GM20431 (cell line): ENCODE measurements at regions not wholly inside any gene's neighbourhood (a gene's known extent, or its start where the extent isn't known, plus 50 kb on each side); places are given as distances from the start of the nearest gene placed in this dataset.
"Not testable (repeated sequence)": the region's sequence is repeated elsewhere in the genome, so short reads cannot be mapped to it uniquely, and the experiment has no call there.

Experiments
- in situ Hi-C: fragments of 300-500 bp; cut with MseI, MboI; formaldehyde crosslinking; loops from one replicate; pipeline ENCODE4 v1.15.0; 2020; ENCODE audit warnings: low sequenced_read_pairs; ENCODE audit not compliant: unreplicated experiment

GRCh38 chr4:71201817-71202576, 136.8 kb upstream of the SLC4A4 start:
- in situ Hi-C loops, result no loop called here

GRCh38 chr4:71202705-71203104, 136.1 kb upstream of the SLC4A4 start:
- in situ Hi-C loops, result no loop called here

GRCh38 chr4:71204056-71204455, 134.8 kb upstream of the SLC4A4 start:
- in situ Hi-C loops, result no loop called here

- in situ Hi-C loops, result no loop called here
Measured at GRCh38 chr4:71206763-71207162, 132.1 kb upstream of the SLC4A4 start.

GRCh38 chr4:71209161-71209560, 129.7 kb upstream of the SLC4A4 start:
- in situ Hi-C loops, result no loop called here

GRCh38 chr4:71210823-71211222, 128.0 kb upstream of the SLC4A4 start:
- in situ Hi-C loops, result no loop called here

- in situ Hi-C loops, result no loop called here
Measured at GRCh38 chr4:71211748-71212147, 127.1 kb upstream of the SLC4A4 start.

GRCh38 chr4:71212216-71212615, 126.6 kb upstream of the SLC4A4 start:
- in situ Hi-C loops, result no loop called here

- in situ Hi-C loops, result no loop called here
Measured at GRCh38 chr4:71214578-71214977, 124.2 kb upstream of the SLC4A4 start.

GRCh38 chr4:71216316-71216959, 122.4 kb upstream of the SLC4A4 start:
- in situ Hi-C loops, result no loop called here

- in situ Hi-C loops, result no loop called here
Measured at GRCh38 chr4:71217688-71218087, 121.1 kb upstream of the SLC4A4 start.

- in situ Hi-C loops, result not testable (repeated sequence)
Measured at GRCh38 chr4:71220848-71221247, 118.0 kb upstream of the SLC4A4 start.

GRCh38 chr4:71221510-71222466, 117.0 kb upstream of the SLC4A4 start:
- in situ Hi-C loops, result no loop called here

- in situ Hi-C loops, result no loop called here
Measured at GRCh38 chr4:71222661-71223060, 116.2 kb upstream of the SLC4A4 start.

- in situ Hi-C loops, result no loop called here
Measured at GRCh38 chr4:71229477-71230270, 109.1 kb upstream of the SLC4A4 start.

- in situ Hi-C loops, result no loop called here
Measured at GRCh38 chr4:71230271-71231128, 108.3 kb upstream of the SLC4A4 start.

GRCh38 chr4:71231129-71232055, 107.4 kb upstream of the SLC4A4 start:
- in situ Hi-C loops, result no loop called here

GRCh38 chr4:71232056-71232430, 106.8 kb upstream of the SLC4A4 start:
- in situ Hi-C loops, result no loop called here
